Left cardiac atrium (tissue), 4 donors: ENCODE measurements at regions not wholly inside any gene's neighbourhood (a gene's known extent, or its start where the extent isn't known, plus 50 kb on each side); places are given as distances from the start of the nearest gene placed in this dataset.

Experiments
- ATAC-seq, 2 donors: fragments of 200-7000 bp; cut with Tn5 transposase; one replicate each; pipeline ENCODE4 v1.9.1; 2020; ENCODE audit warnings: mild to moderate bottlenecking in 2 of 2, moderate library complexity in 2 of 2
- DNase-seq: peaks from one replicate; pipeline ENCODE4 v3.0.0-alpha.2; 2020
- intact Hi-C, 2 donors: fragments of 100-400 bp; cut with DNase I; formaldehyde crosslinking; loops; one replicate each; pipeline versions ENCODE4 v1.14.1 to v1.15.1; 2022 to 2023
- donor health status: DM: no; HTN: yes; CAD: no.
- donor health status: DM: no; HTN: yes; CAD: no; lungs with severe emphysema.
- donor health status: DM: yes; HTN: yes; CAD: no.
- donor health status: Dilated cardiomyopathy.

DNA sequence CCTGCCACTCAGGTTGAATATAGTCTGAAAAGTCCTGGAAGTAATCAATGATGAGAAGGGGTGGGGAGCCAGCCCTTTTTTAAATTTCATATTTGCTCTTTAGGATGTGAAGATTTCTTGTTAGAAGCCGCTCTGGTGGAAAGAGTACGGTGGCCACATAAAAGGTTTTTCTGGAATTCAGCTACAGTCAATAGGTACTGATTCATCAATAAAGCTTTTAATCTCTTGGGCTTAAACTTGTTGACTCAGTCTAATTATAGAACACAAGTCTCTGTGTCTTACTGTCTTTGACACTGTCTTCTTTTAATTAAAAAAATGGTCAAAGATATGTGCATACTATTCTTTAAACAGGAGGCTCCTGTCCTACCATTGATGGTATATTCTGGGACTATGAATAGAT lies 99.9 kb upstream of the TP63 start:
- DNase-seq (no peak), ATAC-seq (no peak)
- intact Hi-C loops, result no loop called here

DNA sequence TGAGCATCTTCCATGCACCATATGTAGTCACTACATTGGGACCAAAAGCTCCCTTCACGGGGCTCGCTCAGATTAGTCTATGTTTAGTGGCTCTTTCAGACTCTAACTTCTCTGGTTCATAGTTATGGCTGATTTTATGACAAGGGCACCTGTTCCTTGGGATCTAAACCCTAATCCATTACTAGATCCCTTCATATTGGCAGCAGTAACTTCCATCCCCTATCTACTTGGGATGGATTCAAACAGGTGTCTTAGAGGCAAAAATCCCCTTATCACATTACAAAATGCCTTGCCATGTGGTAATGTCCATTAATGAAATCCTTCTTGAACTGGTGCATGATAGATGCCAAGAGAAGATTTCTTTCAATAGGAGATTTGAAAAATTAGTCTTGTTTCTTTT lies 96.7 kb upstream of the TP63 start:
- ATAC-seq (no peak), DNase-seq (no peak)
- intact Hi-C loops, result no loop called here

DNA sequence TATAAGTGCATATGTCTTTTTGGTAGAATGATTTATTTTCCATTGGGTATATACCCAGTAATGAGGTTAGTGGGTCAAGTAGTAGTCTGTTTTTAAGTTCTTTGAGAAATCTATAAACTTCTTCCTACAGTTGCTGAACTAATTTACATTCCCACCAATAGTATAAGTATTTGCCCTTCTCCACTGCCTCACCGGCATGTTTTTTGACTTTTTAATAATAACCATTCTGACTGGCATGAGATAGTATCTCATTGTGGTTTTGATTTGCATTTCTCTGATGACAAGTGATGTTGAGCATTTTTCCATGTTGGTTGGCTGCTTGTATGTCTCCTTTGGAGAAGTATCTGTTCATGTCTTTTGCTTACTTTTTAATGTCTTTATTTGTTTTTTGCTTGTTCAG lies 94.1 kb upstream of the TP63 start:
- ATAC-seq, result no peak
- DNase-seq, result no peak
- intact Hi-C loops, result no loop called here

DNA sequence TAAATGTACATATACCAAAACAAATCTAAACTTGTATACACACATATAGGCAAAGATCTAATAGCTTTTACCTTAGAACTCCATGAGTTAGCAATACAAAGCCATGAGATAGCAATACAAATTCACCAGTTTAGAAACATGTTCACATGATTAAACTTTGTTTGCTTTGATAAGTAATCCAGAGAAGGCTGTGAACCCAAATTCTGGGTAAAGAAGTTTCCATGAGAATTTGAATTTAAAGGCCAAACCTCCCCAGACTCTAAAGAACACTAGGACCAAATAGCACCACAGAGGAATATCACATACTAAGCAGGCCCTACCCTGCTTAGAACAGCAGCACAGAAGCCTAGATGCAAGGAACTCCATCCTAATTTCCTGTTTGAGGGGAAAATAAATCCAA lies 83.7 kb upstream of the TP63 start:
- no peak for ATAC-seq
- no peak for DNase-seq
- intact Hi-C loops, result no loop called here

DNA sequence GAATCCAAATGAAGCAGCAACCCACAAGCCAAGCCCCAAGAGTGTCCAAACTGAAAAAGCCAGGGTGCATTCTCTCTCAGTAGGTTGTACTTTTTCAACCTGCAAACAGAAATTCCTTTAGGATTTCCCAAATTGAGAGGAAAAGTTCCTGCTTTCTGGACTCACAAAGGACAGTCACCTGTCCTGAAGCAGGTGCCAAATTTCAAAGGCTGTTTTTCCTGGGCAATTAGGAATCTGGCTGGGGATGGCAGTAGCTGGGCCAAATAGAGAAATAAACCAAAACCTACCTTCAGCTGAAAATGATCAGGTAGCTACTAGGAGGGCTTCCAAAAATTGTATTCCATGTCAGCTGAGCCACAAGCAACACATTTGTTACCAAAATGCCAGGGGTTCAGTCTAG lies 83.1 kb upstream of the TP63 start:
- intact Hi-C loops, result no loop called here
- DNase-seq (no peak), ATAC-seq (no peak)

DNA sequence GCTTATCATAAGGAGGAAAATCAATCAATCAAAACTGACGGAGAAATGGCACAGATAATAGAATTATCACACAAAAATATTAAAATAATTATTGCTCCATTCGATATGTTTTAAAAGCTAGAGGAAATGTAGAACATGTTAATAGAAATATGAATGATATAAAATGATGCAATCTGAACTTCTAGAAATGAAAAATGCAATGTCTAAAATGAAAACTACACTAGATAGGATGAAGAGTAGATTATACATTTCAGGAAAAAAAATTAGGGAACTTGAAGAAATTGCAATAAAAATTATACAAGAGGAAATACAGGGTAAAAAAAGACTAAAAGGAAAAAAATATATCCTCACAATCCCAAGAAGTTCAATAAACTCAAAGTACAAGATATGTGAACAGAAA lies 80.2 kb upstream of the TP63 start:
- no peak for ATAC-seq
- no peak for DNase-seq
- intact Hi-C loops, result no loop called here

DNA sequence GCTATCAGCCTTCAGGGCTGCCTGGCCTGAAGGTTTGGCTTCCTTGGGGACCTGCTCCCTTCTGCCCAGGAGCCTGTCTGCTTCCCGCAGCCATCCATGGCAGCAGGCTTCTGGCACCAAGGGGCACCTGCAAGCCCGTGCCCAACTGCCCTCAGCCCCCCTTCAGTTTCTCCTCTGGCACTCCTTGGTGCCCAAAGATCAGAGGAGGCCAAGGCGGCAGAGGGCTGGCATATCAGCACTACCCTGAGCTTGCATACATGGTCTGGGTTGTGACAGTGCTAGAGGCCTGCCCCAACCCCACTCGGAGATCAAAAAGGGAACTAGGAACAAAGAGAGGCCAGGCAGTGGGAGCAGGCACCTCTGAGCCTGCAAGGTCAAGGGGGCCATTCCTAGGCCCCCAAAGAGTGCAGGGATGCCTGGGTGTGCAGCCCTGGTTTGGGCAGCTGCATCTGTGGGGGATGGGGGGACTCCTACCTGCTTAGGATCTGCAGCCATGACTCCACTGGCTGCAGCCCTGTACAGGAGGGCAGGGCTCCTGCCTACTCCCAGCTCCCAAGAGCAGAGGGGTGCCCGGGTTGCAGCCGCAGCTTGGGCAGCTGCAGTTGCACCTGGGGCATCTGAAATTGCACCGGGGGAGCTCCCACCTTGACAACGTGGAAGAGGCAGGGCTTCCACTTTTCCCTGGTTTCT lies 76.2 kb upstream of the TP63 start:
- ATAC-seq, result no peak
- intact Hi-C loops, result no loop called here
- no peak for DNase-seq

DNA sequence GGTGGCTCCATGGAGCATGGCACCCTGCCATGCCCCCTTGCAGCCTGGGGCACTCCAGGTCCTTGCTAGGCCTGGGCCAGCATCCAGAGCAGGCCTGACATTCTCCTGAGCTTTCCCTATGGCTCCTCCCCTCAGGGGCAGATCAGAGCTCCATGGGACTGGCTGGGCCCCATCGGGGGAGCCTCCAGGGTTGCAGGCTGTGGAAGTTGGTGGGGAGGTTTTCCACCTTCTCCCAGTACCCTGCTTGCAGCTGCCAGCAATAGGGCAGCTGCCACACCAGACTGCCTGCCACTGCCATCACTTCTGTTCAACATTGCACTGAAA lies 75.7 kb upstream of the TP63 start:
- no peak for ATAC-seq
- intact Hi-C loops, result no loop called here
- no peak for DNase-seq

DNA sequence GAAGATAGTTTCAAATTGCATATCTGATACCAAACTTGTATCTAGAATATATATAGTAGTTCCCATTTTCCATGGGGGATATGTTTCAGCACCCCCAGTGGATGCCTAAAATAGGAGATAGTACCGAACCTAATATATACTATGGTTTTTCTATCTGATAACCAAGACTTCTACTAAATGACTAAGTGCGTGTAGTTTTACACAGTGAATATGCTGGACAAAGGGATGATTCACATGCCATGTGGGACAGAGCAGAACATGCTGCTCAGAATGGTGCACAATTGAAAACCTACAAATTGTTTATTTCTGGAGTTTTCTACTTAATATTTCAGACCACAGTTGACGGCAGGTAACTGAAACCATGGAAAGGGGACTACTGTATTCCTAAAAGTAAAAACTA lies 73.4 kb upstream of the TP63 start:
- no peak for DNase-seq
- ATAC-seq, result no peak
- intact Hi-C loops, result no loop called here

DNA sequence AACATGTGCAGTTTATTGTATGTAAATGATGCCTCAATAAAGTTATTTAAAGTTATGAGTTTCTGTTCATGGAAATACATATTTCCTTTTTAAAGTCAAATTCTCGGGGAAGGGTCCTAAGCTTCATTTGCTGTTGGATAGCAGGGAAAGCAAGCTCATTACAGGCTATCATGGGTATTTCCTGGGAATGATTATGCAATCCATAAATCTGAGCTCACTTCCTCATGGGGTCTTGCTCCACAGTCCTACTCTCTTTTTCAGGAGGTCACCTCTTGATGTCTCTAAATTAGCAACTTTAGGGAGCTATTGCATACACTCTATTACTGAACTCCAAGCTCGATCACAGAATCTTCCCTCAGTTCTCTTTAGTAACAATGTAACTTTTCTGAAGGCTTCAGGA lies 69.9 kb upstream of the TP63 start:
- no peak for DNase-seq
- no peak for ATAC-seq
- intact Hi-C loops, result no loop called here

DNA sequence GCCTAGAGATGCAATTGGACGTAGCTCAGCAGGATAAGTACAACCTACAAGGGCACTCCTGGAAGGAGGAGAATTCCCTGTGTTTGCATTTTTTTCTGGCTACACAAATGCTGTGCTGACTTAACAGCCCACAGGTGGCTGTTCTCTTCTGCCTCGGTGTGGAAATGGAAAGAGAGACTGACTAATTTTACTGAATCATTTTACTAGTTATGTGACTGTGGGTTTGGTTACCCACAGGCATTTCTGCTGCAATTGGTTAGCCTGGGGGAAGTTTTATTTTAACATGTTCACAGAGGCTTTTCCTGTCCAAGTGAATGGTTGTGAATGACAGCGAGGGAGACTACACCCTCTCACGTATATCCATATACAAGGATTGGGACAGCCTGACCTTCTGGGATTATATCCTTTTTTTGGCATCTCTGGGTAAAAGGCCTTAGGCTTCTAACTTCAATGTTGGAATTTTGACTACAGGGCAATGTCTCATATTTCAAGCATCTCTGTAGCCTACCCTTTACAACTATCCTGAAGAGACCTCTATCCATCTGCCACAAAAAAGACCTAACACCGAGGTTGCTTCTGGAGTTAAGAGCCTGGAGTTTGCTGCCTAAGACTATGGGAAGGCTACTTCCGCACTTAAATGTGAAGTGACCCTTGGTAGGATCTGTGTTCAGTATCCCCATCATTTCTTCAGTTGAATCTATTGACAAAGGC lies 67.2 kb upstream of the TP63 start:
- intact Hi-C loops, result no loop called here
- ATAC-seq, result no peak
- no peak for DNase-seq

DNA sequence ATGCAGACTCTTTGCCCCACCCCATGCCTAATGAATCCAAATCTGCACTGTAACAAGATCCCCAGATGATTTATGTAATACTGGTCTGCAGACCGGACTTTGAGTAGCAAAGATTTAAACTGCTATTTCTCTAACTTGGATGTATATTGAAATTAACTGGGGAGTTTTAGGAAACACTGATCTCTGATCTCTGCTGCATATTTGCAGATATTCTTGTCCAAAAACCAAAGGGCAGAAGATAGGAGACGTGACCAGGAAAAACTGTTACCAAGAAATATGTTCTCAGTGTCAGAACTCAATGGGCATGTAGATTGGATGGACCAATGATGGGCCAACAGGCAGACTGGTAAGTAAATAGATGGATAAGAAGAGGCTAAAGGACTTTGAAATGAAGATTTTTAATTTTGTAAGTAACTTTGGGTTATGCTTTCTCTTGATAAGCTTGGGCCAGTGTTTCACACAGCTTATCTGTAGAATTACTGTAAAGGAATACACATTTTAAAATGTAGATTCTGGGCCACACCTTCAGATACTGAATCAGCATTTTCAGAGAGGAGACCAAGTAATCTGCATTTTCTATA lies 64.5 kb upstream of the TP63 start:
- DNase-seq, result no peak
- ATAC-seq, result no peak
- intact Hi-C loops, result no loop called here

DNA sequence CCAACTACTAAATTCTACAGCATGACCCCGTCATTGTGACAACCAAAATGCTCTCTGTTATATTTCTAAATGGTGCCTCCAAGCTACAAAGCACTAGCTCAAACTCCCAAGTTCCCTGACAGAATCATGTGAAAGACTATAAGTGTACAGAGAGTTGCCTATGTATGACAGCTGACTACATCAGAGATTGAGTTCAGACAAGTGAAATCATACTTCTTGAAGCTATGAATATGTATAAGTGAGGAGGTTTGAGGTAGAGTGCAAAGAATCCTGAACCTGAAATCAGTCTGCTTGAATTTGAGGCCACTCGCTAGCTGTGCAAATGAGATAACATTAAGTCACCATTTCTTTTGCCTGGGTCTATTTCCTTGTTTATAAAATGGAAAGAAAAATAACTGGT lies 63.9 kb upstream of the TP63 start:
- no peak for ATAC-seq
- DNase-seq, result no peak
- intact Hi-C loops, result no loop called here

DNA sequence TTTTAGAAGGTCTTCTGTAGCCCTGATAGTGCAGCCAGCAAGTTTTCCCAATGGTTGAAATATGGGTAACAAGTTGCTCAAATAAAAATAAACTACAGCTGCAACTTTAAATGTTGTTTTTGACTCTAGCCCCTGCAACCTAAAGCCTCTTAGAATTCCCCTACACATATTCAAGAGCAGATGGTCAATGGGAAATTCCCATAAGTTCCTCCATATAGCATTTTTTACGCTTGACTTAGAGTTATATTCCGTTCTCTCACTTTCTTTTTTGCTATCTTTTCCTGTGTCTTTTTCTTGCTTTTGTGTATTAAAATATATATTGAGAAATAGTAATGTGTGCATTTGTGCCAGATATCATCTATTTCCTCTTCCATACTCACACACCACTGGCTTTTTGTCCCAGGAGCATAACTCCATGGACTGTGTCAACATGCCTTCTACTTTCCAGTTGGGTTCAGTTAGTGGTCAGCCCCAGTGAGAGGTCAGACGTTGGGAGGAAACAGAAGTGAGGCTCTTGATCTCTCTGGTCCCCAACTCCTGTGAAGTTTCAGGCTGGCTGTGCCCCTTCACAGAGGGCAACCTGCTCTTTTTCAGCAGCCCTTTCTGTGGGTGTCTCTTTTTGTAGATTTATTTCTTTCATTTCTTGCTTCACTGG lies 63.3 kb upstream of the TP63 start:
- DNase-seq (no peak), ATAC-seq (no peak)
- intact Hi-C loops, result no loop called here

DNA sequence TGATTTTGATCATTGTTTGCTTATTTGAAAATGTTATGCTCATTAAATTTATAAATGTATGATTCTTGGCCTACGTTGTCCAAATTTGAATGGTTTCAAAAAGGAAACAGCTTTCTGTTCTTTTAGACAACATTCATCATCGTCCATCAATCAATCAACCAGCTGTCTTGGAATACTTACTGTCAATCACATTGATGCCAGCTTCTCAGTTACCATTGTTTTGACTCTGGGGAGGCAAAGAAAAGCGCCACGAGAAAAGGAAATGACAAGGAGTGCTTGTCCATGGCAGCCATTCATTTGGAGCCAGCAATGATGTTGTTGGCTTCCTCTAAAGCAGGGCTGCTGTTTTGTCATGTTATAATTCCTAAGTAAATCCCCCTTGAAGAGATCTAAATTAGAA lies 62.2 kb upstream of the TP63 start:
- ATAC-seq, result no peak

DNA sequence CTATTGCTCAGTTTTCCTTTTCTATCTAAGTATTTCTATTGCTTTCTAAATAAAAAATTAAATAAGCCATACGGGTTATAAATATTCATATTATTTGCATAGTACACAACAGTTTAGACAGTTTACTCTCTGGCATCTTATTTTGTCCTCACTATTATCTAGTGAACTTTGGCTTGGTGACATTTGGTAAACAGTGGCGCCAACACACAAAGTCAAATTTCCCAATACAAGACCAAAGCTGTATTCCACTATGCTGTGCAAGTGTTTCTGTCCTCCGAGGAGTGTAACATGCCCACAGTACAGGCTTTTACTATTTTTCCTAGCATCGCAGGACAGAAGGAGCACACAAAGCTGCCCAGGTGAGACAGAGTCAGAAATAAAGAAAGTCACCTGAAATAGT lies 61.7 kb upstream of the TP63 start:
- ATAC-seq, result no peak
- no peak for DNase-seq
- intact Hi-C loops, result no loop called here

More for the DNA sequence above, 62.2 kb upstream of the TP63 start:
- no peak for DNase-seq
- intact Hi-C loops, result no loop called here

DNA sequence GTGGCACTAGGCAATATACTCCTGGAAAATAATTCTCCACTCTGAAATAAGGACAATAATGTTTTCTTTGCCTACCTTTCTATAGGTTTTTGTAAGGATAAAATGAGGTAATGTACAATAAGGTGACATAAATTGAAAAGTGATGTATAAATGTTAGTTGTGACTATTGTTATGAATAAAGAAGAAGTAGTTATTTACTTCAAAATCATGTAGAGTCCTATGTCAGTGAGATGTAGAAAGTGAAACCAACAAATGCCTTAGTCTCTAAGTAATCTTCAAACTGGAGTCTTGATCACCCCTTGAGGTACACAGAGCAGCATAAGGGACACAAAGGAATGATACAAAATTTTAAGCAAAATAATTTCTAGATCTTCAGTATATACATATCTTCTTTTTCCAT lies 60.3 kb upstream of the TP63 start:
- DNase-seq, result no peak
- intact Hi-C loops, result no loop called here
- no peak for ATAC-seq

DNA sequence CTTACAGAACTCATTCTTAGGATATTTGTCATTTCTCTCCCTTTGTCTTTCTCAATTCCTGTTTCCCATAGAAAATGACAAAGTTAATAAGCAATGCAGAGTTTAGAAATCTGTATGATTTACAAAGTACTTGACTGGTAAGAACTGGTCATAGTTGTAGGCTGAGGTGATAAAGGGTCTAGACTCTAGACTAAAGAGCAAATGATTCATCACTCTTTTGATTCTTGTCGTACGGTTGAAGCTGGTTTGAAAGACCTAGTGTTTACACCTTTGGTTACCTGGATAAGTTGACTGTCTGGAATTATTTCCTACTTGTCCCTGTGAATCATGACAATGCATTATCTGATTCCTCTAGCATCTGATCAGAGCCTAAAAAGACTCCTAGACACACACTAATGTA lies 58.9 kb upstream of the TP63 start:
- intact Hi-C loops, result no loop called here
- DNase-seq (no peak), ATAC-seq (no peak)

DNA sequence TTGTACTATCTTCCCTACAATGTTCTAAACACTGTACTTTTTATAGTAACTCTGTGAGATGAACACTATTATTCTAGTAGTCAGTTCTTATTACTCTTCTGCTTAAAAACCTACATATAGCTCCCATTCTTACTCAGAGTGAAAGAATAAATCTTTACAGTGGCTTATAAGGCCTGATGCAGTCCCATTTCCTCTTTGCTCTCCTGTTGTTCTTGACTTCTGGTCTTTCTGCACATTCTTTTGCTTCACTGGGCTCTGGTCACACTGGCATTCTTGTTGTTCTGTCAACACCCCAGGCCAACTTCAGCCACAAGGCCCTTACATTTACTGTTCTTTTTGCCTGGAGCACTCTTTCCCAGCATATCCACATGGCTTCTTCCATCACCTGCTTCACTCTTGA lies 58.2 kb upstream of the TP63 start:
- intact Hi-C loops, result no loop called here
- no peak for DNase-seq
- ATAC-seq, result no peak

DNA sequence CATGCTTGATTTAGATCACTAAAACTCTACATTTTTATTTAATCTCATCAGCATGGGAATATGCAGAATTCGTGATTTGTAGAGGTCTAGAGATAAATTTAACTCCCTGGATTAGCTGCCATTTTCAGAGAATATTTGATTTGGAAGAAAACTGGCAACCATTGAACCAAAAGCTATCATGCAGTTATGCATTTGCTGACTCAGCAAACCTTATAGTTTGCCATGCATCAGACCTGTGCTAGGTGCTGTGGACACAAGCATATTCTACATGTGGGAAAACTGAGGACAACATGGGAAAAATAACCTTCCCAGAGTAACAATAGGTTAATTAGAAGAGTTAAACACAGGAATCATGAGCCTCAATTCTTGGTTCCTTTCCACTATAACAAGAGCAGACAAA lies 54.7 kb upstream of the TP63 start:
- no peak for ATAC-seq
- DNase-seq, result no peak
- intact Hi-C loops, result no loop called here
